ENCODE measurements at regions not wholly inside any gene's neighbourhood (a gene's known extent, or its start where the extent isn't known, plus 50 kb on each side); places are given as distances from the start of the nearest gene placed in this dataset.
A peak's percentile ranks its signal among the peaks of the same experiment; 100 is the strongest.

DNA sequence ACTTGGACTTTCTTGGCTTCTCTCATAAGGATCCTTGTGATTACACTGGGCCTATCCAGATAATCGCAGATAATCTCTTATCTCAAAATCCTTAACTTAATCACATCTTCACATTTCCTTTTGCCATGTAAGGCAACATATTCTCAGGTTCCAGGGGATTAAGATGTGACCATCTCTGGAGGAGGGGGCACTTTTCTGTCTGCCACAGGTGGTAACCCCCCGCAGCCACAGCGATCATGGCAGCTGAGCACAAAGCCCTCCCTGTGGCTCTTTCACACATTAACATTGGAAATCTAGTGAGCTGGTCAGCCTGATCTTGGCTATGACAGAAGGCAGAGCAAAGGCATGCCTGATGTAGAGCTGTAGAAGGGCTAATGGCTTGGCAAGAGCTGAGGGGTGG lies 69.1 kb upstream of the CD82 start:
- H3K4me3 ChIP-seq: no peak overlapping the region
- peaks cover 0 to 5% of the 10 kb centered on the region in 2 donors for H3K4me1 ChIP-seq
- H3K9me3 ChIP-seq: no peaks in the 10 kb centered on the region
- H3K27ac ChIP-seq: no peak overlapping the region
- no peaks in the 10 kb centered on the region for H3K36me3 ChIP-seq
- intact Hi-C loops (cut with DNase I; ENCODE audit: low total_unique reads): loop anchor here (5.0 kb wide), 1 partner anchor 306 kb away; no protein-coding TSS in a partner anchor
- H3K27me3 ChIP-seq: no peaks in the 10 kb centered on the region
- no peak for DNase-seq (ENCODE audit: low spot score in 2 of 2)
- TF ChIP-seq POLR2AphosphoS5 (IDR thresholded peaks at IDR 0.05) (no peak), POLR2A (IDR thresholded peaks at IDR 0.05) (no peak)
- TF ChIP-seq, protein P1, sequence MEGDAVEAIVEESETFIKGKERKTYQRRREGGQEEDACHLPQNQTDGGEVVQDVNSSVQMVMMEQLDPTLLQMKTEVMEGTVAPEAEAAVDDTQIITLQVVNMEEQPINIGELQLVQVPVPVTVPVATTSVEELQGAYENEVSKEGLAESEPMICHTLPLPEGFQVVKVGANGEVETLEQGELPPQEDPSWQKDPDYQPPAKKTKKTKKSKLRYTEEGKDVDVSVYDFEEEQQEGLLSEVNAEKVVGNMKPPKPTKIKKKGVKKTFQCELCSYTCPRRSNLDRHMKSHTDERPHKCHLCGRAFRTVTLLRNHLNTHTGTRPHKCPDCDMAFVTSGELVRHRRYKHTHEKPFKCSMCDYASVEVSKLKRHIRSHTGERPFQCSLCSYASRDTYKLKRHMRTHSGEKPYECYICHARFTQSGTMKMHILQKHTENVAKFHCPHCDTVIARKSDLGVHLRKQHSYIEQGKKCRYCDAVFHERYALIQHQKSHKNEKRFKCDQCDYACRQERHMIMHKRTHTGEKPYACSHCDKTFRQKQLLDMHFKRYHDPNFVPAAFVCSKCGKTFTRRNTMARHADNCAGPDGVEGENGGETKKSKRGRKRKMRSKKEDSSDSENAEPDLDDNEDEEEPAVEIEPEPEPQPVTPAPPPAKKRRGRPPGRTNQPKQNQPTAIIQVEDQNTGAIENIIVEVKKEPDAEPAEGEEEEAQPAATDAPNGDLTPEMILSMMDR (IDR thresholded peaks at IDR 0.05): no peak

DNA sequence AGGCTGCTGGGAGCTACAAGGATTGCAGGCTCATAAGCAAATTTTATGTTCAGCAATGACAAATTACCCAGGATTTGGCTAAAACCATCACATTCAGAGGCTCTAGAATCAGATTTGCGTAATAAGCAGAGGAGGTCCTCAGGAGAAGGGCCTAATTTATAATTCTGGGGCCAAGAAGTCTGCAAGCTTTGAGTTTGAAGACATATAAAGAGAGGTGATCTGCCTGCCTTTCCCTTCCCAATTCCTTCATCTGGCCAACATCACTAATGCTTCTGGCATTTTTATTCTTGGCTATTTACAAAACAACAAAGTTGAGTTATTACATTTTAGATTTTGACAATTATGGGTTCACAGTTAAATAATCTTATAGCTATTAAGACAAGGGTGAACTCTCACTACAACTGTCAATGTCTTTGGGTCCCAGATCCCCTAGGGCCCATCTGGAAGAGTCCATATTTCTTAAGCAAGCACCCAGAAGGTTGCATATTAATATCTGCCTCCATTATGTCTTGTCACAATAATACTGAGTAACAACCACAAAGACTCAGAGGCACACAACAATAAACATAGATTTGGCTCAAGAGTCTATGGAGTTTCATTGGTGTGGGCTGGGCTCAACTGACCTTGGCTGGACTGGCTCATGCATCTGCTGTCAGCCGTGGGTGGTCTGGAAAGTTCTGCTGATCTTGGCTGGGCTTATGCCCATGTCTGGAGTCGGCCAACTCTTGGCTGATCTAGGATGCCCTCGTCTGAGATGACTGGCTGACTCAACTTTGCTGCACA lies 67.2 kb upstream of the CD82 start:
- Histone ChIP-seq H3K36me3 (no peaks in the 10 kb centered on the region), H3K9me3 (no peaks in the 10 kb centered on the region), H3K27ac (no peak overlapping the region), H3K4me3 (no peak overlapping the region), H3K27me3 (no peaks in the 10 kb centered on the region), H3K4me1 (peaks cover 0 to 5% of the 10 kb centered on the region in 2 donors)
- intact Hi-C loops (cut with DNase I; ENCODE audit: low total_unique reads): loop anchor here (5.0 kb wide), 1 partner anchor 304 kb away; no protein-coding TSS in a partner anchor
- no peak for TF ChIP-seq POLR2A (IDR thresholded peaks at IDR 0.05)
- peak in 1 of 3 donors; percentile 18 for TF ChIP-seq POLR2AphosphoS5 (IDR thresholded peaks at IDR 0.05)
- DNase-seq (ENCODE audit: low spot score in 2 of 2): no peak

DNA sequence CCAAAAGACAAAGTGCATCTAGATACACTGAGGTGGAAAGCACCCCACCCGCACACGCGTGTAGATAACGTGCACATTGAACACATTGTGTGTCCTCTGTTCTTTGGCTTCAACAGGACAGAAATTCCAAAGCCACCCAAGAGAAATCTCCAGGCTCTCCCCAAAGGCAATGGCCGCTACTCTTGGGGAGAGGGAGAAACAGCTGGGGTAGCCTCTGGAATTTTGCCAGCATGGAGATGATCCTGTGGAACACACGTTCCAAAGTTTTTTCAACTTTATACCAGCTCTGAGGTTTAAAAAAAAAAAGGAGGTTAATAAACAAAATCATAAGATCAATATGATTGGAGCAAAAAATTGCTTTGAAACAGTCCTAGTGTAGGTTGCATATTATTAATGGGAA lies 63.0 kb upstream of the CD82 start:
- Histone ChIP-seq H3K27ac (no peak overlapping the region), H3K36me3 (no peaks in the 10 kb centered on the region), H3K4me1 (peaks cover 0 to under 1% of the 10 kb centered on the region in 2 donors), H3K4me3 (no peak overlapping the region), H3K9me3 (peaks cover 5 to 9% of the 10 kb centered on the region in 2 donors), H3K27me3 (no peaks in the 10 kb centered on the region)
- no peak for TF ChIP-seq POLR2AphosphoS5 (IDR thresholded peaks at IDR 0.05)
- TF ChIP-seq POLR2A (IDR thresholded peaks at IDR 0.05): no peak
- TF ChIP-seq, protein P1 (IDR thresholded peaks at IDR 0.05): no peak
- intact Hi-C loops (cut with DNase I; ENCODE audit: low total_unique reads): no loop called here
- DNase-seq (ENCODE audit: low spot score in 2 of 2): no peak

DNA sequence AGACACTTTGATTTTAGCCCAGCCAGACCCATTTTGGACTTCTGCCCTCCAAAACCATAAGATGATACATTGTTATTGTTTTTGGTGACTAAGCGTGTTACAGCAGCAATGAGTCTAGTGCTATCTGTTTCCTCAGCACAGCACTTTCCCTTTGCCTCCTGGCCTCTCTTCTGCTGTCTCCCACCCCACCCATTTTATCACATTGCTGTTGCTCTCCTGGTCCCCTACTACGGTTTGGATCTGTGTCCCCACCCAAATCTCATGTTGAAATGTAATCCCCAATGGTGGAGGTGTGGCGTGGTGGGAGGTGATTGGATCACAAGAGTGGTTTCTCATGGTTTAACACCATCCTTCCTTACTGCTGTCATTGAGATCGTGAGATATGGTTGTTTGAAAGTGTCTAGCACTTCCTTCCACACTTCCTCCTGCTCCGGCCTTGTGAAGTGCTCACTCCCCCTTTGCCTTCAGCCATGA lies 59.8 kb upstream of the CD82 start:
- H3K4me1 ChIP-seq: no peaks in the 10 kb centered on the region
- intact Hi-C loops (cut with DNase I; ENCODE audit: low total_unique reads): no loop called here
- H3K27ac ChIP-seq: no peak overlapping the region
- no peak overlapping the region for H3K4me3 ChIP-seq
- no peak for DNase-seq (ENCODE audit: low spot score in 2 of 2)
- TF ChIP-seq POLR2A (IDR thresholded peaks at IDR 0.05): no peak
- no peak for TF ChIP-seq POLR2AphosphoS5 (IDR thresholded peaks at IDR 0.05)
- TF ChIP-seq, protein P1 (IDR thresholded peaks at IDR 0.05): no peak
- no peaks in the 10 kb centered on the region for H3K27me3 ChIP-seq
- H3K36me3 ChIP-seq: no peaks in the 10 kb centered on the region
- peaks cover 8 to 10% of the 10 kb centered on the region in 2 donors for H3K9me3 ChIP-seq

DNA sequence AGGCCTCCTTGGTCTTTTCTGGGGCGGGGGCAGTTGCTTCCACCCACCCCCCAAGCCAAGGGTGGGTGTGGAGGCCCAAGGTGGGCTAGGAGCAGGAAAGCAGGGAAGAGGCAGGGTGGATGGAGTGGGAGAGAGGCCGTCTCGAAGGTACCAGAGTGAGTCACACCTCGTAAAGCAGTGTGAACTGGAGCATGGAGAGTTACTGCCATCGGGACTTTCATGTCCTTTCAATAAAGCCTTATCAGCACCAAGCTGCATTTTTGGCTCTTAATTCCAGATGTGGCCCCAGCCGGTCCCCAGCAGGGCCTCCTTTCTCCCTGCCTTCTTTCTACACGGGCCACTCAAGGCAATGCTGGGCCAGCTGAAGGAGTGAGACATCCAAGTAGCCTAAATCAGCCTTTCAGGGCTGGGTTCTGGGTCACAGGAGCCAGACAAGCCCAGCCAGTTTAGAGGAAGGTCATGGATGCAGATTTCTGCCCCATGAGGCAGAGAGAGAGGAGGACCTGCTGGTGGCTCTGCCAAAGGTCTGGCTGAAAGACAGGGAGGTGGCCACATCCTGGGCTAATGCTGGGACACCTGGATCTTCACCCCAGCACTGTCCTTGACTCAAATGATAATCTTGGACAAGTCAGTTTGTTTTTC lies 59.0 kb upstream of the CD82 start:
- DNase-seq (ENCODE audit: low spot score in 2 of 2): no peak

More for the DNA sequence above, 59.0 kb upstream of the CD82 start:
- no peak overlapping the region for H3K4me3 ChIP-seq
- no peaks in the 10 kb centered on the region for H3K27me3 ChIP-seq
- H3K27ac ChIP-seq: no peak overlapping the region
- intact Hi-C loops (cut with DNase I; ENCODE audit: low total_unique reads): no loop called here
- H3K9me3 ChIP-seq: peaks cover 8 to 10% of the 10 kb centered on the region in 2 donors
- H3K4me1 ChIP-seq: no peaks in the 10 kb centered on the region
- no peaks in the 10 kb centered on the region for H3K36me3 ChIP-seq
- TF ChIP-seq, protein P1 (IDR thresholded peaks at IDR 0.05): no peak
- TF ChIP-seq POLR2A (IDR thresholded peaks at IDR 0.05): no peak
- no peak for TF ChIP-seq POLR2AphosphoS5 (IDR thresholded peaks at IDR 0.05)
